ENCODE measurements at regions not wholly inside any gene's neighbourhood (a gene's known extent, or its start where the extent isn't known, plus 50 kb on each side); places are given as distances from the start of the nearest gene placed in this dataset.

DNA sequence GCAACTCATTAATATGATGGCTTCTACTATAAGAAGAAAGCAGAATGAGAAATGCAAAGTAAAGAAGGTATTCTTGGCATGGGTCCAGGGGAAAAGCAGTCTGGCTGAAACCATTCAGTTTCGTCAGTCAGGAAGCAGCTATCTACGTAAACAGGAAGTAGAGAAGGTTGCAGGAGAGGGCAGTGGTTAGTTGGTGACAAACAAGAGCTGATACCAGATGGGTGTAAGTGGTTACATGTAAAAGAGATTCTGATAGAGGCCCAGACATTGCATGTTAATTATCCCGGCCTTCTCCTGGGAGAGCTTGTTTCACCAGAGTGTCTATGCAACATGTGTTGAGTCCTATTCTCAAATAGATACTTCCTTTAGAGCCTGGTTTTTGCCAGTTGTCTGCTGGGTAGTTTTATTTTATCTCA lies 58.4 kb upstream of the PSMA1 start:
- TF ChIP-seq POLR2AphosphoS5 (IDR thresholded peaks at IDR 0.05; ENCODE audit: low read depth, low read length) (peak; percentile 46), SIN3A (IDR thresholded peaks at IDR 0.05; ENCODE audit: borderline replicate concordance, insufficient read depth, low read length) (no peak), TAF1 (IDR thresholded peaks at IDR 0.05; ENCODE audit: borderline replicate concordance, insufficient read depth, low read length) (no peak)
- TF ChIP-seq, protein P1, sequence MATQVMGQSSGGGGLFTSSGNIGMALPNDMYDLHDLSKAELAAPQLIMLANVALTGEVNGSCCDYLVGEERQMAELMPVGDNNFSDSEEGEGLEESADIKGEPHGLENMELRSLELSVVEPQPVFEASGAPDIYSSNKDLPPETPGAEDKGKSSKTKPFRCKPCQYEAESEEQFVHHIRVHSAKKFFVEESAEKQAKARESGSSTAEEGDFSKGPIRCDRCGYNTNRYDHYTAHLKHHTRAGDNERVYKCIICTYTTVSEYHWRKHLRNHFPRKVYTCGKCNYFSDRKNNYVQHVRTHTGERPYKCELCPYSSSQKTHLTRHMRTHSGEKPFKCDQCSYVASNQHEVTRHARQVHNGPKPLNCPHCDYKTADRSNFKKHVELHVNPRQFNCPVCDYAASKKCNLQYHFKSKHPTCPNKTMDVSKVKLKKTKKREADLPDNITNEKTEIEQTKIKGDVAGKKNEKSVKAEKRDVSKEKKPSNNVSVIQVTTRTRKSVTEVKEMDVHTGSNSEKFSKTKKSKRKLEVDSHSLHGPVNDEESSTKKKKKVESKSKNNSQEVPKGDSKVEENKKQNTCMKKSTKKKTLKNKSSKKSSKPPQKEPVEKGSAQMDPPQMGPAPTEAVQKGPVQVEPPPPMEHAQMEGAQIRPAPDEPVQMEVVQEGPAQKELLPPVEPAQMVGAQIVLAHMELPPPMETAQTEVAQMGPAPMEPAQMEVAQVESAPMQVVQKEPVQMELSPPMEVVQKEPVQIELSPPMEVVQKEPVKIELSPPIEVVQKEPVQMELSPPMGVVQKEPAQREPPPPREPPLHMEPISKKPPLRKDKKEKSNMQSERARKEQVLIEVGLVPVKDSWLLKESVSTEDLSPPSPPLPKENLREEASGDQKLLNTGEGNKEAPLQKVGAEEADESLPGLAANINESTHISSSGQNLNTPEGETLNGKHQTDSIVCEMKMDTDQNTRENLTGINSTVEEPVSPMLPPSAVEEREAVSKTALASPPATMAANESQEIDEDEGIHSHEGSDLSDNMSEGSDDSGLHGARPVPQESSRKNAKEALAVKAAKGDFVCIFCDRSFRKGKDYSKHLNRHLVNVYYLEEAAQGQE (IDR thresholded peaks at IDR 0.05; ENCODE audit: insufficient read depth in 1 of 2, low read depth in 2 of 2, low read length in 2 of 2): peak in 1 of 2 experiments; percentile 51; a peak in 1 of 4 replicates

Data from PFSK-1 (cell line).